Lower leg skin (tissue), 3 donors: ENCODE measurements at regions not wholly inside any gene's neighbourhood (a gene's known extent, or its start where the extent isn't known, plus 50 kb on each side); places are given as distances from the start of the nearest gene placed in this dataset.

ENCODE experiments used
- POLR2A ChIP-seq, 2 donors: fragments of 450-650 bp; IDR thresholded peaks; one replicate each; pipeline ENCODE4 v1.6.1; 2016 to 2017; ENCODE audit warnings: antibody characterized with exemption in 2 of 2, mild to moderate bottlenecking in 1 of 2, moderate library complexity in 1 of 2
- TF ChIP-seq, protein P1 (sequence below), 3 donors: fragments of 450-650 bp; IDR thresholded peaks; one replicate each; pipeline ENCODE4 v1.5.1; 2016; ENCODE audit warnings: antibody characterized with exemption in 3 of 3, mild to moderate bottlenecking in 3 of 3, moderate library complexity in 2 of 3

DNA sequence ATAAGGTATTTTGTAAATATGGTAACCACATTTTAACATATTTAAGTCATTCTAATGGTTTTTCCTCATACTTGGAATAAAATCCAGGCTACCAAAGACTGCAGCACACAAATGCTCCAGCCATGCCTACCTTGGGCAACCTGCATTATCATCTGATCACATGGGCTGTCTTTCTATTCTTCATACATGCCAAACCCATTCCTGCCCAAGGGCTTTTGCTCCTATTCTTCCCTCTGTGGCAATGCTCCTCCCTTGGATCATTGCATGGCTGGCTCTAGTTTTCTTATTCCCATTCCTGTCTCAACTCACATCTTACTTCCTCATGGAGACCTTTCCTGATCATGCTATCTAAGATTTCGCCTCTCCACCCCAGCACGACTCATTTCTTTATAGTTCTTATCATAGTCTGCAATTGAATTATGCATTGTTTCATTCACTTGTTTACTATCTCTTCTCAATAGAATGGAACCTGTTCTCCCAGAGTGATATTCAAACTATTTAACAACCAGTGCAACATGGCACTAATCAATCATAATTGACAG, 54.9 kb upstream of the C5orf46 start:
- TF ChIP-seq, protein P1, sequence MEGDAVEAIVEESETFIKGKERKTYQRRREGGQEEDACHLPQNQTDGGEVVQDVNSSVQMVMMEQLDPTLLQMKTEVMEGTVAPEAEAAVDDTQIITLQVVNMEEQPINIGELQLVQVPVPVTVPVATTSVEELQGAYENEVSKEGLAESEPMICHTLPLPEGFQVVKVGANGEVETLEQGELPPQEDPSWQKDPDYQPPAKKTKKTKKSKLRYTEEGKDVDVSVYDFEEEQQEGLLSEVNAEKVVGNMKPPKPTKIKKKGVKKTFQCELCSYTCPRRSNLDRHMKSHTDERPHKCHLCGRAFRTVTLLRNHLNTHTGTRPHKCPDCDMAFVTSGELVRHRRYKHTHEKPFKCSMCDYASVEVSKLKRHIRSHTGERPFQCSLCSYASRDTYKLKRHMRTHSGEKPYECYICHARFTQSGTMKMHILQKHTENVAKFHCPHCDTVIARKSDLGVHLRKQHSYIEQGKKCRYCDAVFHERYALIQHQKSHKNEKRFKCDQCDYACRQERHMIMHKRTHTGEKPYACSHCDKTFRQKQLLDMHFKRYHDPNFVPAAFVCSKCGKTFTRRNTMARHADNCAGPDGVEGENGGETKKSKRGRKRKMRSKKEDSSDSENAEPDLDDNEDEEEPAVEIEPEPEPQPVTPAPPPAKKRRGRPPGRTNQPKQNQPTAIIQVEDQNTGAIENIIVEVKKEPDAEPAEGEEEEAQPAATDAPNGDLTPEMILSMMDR (IDR thresholded peaks at IDR 0.05): no peak
- no peak for TF ChIP-seq POLR2A (IDR thresholded peaks at IDR 0.05)
